Right kidney (tissue), 1 donor: ENCODE measurements at regions not wholly inside any gene's neighbourhood (a gene's known extent, or its start where the extent isn't known, plus 50 kb on each side); places are given as distances from the start of the nearest gene placed in this dataset.

Experiments
- DNase-seq: peaks from one replicate; pipeline ENCODE4 v3.0.0-alpha.2; 2016

DNA sequence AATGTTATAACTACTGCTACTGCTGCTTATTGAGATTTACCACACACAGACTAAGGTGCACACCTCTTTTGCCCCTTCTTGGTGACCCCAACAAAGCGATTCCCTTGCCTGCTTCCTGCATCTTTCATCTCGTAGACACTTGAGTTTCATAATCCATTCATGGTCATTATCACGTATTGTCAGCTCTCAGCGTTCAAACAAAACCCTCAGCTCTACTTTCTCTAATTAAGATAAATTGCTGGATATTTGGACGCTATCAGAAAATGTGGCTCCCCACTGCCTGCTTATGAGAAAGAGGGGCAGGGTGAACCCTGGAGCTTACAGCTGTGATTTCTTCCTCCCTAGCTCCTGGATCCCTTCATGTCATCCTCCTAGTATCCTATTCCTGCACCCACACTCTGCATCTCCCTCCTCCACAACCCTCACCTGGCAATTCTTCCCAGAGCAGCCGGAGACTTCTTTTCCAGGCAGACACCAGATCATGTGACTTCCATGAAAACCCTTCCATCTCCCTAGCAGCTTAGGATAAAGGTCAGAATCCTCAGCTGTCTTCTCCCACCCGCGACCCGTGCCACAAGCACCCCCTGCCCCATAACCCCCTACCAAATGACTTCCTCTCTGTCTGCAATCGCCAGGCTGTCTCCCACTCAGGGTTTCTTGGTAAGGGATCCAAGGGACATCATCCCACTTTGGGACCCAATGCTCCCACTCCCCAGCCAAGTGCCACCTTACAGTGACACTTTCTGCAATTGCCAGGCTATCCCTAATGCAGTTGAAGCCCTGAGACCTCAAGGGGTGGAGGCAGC lies 146.5 kb downstream of the NSG2 start:
- no peak for DNase-seq

DNA sequence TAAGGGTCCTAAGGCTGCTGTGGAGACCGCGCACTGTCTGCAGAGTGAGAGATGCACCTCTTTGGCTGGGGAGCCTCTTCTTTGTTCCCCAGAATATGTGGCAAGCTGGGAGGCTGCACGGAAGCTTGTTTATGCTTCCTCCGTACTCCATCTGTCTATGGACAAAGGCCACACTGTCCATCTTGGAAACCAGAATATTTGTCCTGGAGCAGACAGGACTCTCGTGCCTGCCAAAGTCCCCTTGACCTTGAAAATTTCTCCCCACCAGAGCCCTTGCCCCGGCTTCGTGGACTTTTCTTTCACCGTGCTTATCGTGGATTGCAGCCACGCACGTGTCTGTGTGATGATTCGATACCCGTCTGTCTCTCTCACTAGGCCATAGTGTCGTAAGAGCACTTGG lies 147.4 kb downstream of the NSG2 start:
- DNase-seq, result no peak

DNA sequence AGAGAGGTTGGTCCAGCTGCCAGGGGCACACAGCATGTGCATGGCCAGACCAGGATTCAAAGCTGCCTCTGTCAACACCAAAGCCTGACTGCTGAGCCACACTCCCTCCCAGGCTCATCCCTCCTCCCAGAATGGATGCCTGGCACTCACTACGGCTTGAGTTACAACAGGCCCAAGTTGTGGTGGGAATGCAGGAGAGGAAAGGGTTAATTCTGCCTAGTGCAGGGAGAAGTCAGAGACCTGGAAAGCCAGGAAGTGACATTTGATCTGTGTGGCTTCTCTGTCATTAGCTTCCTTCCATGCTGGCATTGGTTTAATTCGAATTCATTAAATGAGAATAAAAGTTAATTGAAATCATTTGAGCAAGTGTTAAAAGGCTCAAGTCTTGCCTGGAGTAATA lies 150.0 kb downstream of the NSG2 start:
- DNase-seq, result no peak

DNA sequence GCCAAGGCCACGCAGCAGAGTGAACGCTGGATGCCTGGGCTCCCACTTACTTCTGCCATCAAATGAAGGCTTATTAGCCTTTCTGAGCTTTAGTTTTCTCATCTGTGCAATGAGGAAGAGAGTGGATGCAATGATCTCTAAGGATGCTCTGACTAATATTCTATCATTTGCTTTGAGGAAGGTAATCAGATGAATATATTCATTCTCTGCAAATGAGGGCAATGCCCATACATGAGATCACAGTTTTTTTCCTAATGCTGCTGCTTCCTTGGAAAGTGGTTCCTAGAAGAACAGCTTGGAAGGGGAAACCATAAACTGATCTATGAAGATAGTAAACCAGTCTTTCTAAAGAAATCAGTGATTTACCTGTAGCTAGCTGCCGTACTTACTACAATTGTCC lies 152.4 kb downstream of the NSG2 start:
- no peak for DNase-seq

DNA sequence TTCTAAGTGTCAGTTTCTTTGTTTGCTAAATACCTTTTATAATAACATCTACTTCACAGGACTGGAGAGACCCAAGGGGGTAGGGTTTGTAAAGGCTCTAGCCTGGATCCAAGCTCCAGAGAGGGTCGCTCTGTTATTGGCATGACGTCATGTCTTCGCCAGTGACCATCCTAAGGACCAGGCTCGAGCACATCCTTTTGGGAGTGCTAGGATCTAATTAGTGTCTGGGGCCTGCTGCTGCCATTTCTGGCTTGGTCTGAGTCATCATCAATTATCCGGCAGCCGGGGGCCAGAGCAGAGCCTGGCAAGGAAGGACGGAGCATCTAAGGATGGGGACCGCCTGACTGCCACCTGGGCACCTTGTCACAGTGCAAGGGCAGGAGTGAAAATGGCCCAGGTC lies 153.0 kb downstream of the NSG2 start:
- DNase-seq, result no peak

DNA sequence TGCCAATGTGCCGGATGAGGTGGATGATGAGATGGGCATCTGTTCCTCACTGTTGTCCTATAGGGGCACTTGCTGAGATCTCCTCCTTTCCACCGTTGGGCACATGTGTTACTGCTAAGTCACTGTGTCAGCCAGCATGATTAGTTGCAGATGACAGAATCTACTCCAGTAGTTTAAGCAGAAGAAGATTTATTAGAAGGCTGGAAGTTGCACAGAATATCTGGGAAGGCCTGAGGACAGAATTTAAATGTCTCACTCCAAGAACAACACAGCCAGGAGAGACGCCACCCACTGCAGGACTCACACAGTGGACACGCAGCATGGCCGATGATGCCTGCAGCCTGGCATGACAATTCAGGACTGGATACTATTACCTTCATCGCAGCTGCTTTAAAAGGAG lies 157.5 kb downstream of the NSG2 start:
- no peak for DNase-seq

DNA sequence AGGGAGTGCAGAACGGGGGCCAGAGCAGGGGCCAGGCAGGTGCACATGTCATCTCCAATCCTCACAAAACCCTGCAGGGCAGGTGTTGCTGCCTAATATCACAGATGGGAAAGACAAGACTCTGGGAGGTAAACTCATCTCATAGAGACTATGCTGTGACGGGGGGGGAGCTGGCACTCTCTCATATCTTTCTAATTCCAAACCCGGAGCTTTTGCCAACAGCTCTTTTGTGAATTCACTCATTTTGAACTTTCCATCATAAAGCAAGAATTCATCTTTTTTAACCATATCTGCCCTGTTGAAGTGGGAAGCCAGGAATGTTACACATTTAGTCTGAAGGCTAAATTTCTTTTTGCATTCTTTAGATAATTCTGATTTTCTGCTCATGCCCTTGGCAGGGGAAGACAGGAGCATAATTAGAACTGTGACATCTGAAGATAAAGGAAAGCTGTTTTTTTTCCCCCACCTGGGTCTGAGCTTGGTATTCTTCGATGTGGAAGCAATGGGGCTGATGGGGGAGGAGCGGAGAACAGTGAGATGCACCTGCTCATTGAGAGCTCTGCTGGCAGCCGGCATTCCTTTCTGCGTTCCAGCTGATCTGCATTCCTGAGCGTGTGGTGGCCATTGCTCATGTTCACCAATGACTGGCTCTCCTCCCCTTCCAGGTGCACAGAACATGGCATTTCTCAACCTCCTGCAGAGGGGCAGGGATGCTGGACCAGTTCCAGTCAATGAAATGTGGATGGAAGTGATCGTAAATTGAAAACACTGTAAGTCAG lies 159.2 kb downstream of the NSG2 start:
- DNase-seq, result no peak

DNA sequence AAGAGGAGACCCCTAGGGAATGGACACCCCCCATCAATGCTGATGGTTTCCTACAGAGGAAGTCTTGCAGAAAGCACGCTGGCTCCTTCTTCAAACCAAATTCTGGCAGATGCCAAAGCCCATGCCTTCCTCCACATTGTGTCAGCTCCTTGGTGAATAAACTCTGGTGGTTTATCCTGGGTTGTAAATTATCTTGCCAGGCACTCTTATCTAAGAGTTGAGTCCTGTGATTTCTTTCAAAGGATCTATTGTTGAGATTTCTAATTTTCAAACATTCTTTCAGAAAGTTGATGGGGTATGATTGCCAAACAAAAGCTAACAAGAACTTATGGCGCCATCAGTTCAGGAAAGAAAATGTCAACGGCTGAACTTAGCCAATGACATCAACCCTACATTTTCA lies 160.4 kb downstream of the NSG2 start:
- DNase-seq, result no peak

DNA sequence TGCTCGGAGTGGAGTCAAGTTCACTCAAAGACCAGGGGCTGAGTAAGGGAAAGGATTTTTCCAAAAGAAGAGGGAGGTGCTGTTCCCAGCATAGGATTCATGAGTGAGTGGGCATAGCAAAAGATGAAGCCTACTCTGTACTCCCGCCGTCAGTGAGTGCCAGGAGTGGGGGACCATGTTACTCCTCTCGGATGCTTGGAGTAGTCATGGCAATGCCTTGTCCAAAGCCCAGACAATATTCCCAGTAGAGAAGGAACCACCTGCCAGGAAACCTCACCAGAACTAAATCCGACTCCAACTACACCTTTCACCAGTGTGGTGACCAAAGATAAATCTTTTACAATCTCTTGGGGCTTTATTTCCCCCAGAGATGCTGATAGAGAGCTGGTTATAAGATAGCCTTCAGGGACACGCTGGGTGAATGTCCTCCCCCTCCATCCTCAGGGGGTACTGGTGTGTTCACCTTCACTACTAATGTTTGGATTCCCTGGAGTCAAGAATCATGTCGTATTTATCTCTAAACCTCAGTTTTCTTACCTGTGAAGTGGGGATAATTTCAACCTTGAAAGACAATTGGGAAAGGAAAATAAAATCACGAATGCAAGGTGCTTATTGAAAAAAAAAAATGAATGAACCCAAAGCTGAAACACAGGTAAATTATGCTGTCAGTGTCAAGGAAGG lies 165.2 kb downstream of the NSG2 start:
- no peak for DNase-seq

DNA sequence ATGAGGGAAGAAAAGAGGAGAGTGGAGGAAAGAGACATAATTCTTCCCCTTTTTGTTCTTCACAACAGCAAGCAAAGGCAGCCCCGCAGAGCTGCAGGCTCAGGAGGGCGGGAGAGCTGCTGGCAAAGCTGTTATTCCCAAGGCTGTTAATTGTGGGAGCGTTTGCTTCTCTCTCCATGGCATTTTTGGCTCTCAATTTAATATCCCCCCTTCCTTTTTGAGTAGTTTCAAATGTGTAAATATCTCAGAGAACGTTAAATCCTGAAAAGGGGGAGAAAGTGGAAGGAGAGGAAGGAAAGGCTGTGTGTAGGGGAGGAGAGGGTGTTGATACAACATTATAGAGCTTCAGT lies 165.7 kb downstream of the NSG2 start:
- DNase-seq, result no peak

DNA sequence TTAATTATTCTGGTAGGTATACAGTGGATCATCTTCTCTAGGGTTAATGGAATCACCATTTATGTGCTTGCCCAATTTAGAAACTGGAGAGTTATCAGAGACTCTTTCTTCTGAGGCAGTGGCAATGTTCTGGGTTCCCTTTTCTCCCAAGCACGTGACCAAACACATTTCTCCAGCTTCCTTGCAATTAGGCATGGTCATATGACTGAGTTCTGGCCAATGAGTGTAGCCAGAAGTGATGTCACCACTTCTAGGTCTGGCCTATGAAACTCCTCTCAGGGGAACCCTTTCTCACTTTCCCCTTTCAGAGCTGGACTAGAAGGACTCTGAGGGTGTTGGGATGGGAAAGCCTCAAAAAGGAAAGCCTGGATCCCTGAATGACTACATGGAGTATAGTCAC lies 172.0 kb downstream of the NSG2 start:
- no peak for DNase-seq

DNA sequence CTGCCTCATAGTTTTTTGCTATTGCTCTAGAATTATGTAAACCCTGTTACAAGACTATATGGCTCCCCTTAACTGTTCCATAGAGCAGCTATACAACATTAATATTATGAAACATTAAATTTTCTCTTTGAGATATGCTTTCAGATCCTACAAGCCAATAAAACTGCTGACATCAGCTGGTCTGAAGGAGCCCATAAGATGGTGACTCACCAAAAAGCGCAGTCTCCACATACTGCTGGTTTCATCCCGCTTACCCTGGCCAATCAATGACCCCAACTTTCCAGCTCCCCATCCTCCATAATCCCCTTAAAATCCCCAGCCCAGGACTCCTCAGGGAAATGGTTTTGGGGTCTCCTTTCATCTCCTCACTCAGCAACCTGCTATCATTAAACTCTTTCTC lies 172.7 kb downstream of the NSG2 start:
- DNase-seq, result no peak

DNA sequence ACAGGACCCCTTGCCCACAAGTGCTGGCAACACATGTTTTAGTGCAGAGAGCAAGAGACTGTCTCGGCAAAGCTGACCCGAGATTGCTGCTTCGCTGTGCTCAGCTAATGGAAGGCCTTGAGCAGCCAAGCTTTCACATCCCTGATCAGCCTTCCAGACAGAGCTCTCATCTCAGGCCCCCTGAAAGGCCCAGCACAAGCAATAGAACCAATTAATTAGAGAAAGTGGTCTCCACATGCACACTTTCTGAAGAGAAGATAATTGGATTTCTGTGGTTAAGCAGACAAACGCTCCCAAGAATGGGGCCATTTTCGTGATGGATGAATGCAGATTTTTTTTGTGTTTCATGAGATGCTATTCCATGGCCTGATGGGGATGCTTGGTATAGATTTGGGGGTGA lies 174.9 kb downstream of the NSG2 start:
- DNase-seq, result no peak

DNA sequence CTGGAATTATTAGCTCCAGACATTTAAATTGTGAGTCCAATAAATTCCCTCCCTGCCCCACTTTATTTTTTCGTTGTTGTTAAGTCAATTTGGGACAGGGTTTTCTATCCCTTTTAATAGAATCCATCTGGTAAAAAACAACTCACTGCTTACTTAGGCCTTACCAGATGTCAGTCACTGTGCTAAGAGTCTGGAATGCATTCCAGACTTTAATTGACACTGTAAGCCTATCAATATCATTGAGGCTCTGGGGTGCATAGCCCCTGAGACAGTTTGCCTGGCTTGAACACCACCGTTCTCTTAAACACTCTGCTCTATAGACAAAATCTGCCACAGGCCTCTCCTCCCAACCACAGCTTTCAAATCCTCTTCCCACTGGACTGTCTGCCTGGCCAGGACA lies 175.9 kb downstream of the NSG2 start:
- DNase-seq, result no peak

DNA sequence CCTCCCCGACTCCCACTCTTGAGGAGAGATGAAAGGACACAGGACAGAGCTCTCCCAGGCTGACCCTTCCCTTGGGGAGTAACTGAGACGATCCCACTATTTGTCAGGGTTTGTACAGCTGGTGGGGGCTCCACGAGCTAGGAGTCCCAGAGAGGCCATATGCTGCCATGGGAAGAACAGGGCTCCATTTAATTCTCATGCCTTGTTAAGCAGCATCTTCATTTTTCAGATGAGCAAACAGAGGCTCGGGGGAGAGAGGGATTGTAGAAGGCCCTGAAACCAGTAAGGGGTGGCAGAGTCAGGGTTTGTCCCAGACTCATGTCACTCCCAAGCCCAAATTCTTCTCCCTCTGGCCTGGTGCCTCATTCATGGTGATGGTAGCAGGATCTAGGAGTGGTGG lies 176.4 kb downstream of the NSG2 start:
- DNase-seq, result no peak

DNA sequence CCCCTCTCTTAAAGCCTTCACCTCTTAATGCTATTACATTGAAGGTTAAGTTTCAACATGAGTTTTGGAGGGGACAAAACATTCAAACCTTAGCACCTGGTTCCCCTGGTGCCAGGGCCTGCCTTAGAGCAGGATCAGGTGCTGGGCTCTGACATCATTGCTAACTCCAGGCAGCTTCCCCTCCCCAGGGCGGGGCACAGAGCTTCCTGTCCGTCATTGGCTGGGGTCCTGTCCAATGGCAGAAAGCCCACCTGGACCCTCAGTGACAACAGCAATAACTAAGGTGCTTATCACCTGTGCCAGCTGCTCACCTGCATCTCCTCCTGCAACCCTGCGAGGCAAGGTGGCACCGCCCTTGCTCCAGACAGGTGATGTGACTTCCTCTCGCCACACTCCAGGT lies 177.4 kb downstream of the NSG2 start:
- DNase-seq, result no peak

DNA sequence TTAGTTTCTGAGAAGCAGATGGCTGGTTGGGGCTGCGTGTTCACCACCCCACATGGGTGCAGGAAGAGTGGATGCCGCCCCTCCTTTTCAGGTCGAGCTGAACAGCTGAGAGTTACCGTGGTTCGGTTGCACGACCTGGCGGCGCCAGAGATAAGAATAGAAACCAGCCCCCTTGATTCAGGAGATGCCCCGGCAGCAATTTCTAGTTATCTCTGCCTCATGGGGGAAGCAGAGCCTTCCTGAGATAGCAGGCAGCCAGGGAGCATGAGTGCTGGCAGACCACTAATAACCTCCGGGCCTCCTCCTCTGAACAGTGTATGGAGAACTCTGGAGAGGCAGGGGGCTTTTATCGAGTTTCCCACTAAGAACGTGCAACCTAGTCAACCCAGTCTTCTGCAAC lies 177.8 kb downstream of the NSG2 start:
- no peak for DNase-seq

DNA sequence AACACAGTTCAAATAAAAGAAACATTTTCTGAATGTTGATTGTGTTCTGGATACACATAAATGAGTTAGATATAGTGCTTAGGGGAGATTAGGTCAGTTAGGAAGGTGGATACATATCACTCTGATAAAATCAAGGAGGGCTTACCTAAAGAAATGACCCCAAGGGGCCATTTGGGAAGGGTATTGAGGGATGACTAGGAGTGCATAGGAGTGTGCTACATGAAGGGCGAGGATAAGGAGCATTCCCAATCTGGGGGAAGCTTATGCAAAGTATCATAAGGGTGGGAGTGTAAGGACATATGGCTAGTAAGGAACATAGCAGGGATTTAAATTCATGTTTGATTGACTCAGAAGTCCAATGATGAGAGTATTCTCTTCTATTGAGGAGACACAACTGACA lies 183.6 kb downstream of the NSG2 start:
- DNase-seq, result no peak

DNA sequence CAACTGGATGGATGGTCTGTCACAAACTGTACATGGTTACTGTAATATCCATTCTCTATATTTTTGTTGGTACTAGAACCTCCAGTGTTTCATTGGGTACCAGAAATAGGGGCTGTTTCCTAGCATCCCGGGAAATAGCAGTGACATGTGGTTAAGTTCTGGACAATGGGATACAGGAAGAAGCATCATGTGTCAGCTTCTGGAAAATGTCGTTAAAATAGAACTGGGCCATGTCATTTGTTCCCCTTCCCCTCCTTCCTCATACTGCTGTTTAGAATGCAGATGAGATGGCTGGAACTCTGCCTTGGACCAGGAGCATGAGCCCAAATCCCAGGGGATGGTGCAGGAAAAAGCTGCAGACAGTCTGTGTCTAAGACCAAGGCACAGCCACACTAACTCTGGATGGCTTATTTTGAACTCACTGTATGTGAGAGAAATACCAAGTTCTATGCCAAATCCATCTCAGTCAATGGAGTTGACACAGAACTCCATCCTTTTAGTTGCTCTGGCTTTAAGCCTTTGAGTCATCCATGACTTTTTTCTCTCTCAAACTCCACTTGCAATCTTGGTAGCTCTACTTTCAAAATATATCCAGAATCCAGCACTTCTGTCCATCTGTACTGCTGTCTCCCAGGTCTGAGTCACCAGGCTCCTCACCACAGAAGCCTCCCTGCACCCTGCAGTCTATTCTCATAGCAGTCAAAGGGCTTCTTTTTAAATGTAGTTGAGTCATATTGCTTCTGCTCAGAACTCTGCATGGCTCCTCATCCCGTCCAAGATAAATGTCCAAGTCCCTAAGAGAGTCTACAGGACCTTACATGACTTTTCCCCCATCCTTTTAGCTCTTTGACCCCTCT lies 184.2 kb downstream of the NSG2 start:
- DNase-seq, result no peak

DNA sequence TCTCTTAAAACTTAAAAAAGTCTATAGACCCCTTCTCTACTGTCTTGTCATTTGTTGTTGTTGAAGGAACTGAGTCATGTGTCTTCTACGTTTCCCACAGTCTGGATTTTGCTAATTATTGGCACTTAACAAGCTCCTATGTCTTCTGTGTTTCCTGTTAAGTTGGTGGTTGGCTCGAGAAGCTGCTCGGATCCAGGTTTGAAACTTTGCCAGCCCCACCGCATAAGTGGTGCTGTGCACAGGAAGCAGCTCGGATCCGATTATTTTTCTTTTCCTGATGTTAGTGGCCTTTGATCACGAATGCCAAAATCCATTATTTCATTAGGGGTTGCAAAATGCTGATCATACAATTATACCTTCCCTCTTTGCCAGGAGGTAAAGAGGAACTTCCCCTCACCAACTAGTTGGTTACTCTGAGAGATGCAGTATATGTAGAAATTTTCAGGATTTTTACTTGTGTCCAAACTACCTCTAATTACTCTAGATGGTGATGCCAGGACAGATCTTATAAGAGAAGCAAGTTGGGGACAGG lies 186.5 kb downstream of the NSG2 start:
- no peak for DNase-seq

DNA sequence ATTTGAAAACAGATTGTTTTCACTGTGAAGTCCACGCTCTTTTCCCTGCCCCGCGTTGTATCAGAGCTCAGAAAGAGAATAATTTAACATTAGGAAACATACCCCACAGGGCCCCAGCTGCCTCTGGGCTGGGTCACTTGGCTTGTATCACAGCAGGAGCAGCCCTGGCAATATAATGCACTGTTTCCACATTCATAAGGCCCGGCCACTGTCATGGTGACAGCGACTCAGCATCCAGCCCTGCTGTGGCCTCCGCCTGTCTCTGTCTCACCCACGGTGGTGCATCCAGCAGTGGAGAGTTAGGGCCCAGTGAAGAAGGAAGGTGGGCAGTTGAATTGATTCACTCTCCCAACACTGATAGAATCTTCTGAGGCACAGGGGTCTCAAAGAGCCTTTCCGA lies 188.9 kb downstream of the NSG2 start:
- no peak for DNase-seq

DNA sequence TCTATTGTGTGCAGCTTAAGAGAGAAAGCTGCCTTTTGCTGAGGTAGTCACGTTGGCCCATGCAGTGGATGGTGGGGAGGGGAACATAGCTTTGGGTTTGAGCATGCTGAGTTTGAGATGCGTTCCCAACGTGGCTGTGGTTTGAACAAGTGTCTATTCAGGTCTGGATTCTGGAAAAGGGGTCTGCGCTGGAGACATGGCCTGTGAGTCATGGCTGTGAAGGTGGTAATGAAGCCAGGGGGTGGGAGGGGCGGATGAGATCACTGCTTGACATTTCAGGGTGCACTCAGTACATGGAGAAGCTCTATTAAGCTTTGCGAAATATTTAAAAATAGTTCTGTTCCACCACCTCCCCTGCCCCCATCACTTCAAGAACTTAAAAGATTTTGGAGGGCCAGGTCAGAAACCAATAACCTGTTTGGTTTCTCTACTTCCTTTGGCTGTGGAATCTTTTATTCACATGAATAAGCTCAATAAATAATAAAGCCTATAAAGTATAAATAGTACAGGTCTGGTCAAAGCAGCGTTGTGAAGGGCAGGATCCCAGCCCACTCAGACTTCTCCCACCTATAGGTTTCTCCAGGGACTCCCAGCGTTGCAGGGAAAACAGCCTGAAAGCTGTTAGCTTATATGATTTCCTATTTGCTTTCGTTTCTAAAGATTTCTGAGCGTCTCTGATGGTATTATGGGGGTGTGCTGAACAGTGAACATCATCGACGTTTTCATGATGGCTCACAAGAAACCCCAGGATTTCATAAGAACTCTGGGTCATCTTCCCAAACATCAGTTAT lies 189.9 kb downstream of the NSG2 start:
- no peak for DNase-seq
